Progenitor cell of endocrine pancreas (in vitro differentiated cells): ENCODE measurements at regions not wholly inside any gene's neighbourhood (a gene's known extent, or its start where the extent isn't known, plus 50 kb on each side); places are given as distances from the start of the nearest gene placed in this dataset.

Experiments
- DNase-seq: peaks from one replicate; pipeline ENCODE4 v3.0.0; 2021; ENCODE audit warnings: low spot score; ENCODE audit not compliant: unreplicated experiment
- H3K27ac Mint-ChIP-seq: 2 replicates; pipeline ENCODE4 v1.8.0; 2021; ENCODE audit warnings: mild to moderate bottlenecking, moderate library complexity, mixed read lengths
- H3K27me3 Mint-ChIP-seq: 2 replicates; pipeline ENCODE4 v1.8.0; 2021; ENCODE audit warnings: mixed read lengths
- H3K36me3 Mint-ChIP-seq: 2 replicates; pipeline ENCODE4 v1.8.0; 2022; ENCODE audit warnings: mixed read lengths; ENCODE audit not compliant: insufficient read depth
- H3K4me1 Mint-ChIP-seq: 2 replicates; pipeline ENCODE4 v1.8.0; 2021; ENCODE audit warnings: low read depth, mixed read lengths
- H3K4me3 Mint-ChIP-seq: 2 replicates; pipeline ENCODE4 v1.8.0; 2021; ENCODE audit warnings: low read depth, mild to moderate bottlenecking, moderate library complexity, mixed read lengths
- H3K9me3 Mint-ChIP-seq: 2 replicates; pipeline ENCODE4 v1.8.0; 2021; ENCODE audit warnings: low read depth, mixed read lengths
- CTCF ChIP-seq: fragments of 200-600 bp; sonication (generic); IDR thresholded peaks from one replicate; pipeline ENCODE4 v1.5.0; 2021; ENCODE audit warnings: antibody characterized with exemption, mild to moderate bottlenecking; ENCODE audit not compliant: unreplicated experiment

- Mint-ChIP-seq H3K36me3 (peaks cover 23% of the 10 kb centered on the region), H3K9me3 (no peaks in the 10 kb centered on the region), H3K4me1 (peaks cover 13% of the 10 kb centered on the region), H3K27me3 (no peaks in the 10 kb centered on the region), H3K4me3 (no peak overlapping the region), H3K27ac (peak overlapping the region; percentile 84)
- TF ChIP-seq CTCF, result no peak
- DNase-seq, result no peak
Observed at GRCh38 chr6:144768551-144769075, 483.5 kb downstream of the UTRN start.

GRCh38 chr6:144769142-144769541 lies 484.0 kb downstream of the UTRN start:
- Mint-ChIP-seq H3K4me1 (peaks cover 13% of the 10 kb centered on the region), H3K27me3 (no peaks in the 10 kb centered on the region), H3K4me3 (no peak overlapping the region), H3K36me3 (peaks cover 25% of the 10 kb centered on the region), H3K27ac (peak overlapping the region; percentile 84), H3K9me3 (no peaks in the 10 kb centered on the region)
- no peak for TF ChIP-seq CTCF
- DNase-seq, result no peak

GRCh38 chr6:144776031-144776819 lies 491.1 kb downstream of the UTRN start:
- H3K9me3 Mint-ChIP-seq, result no peaks in the 10 kb centered on the region

GRCh38 chr6:144777249-144777648 lies 492.1 kb downstream of the UTRN start:
- H3K27me3 Mint-ChIP-seq, result no peaks in the 10 kb centered on the region
- no peaks in the 10 kb centered on the region for H3K9me3 Mint-ChIP-seq
- H3K4me1 Mint-ChIP-seq, result peaks cover 3% of the 10 kb centered on the region
- H3K27ac Mint-ChIP-seq, result no peak overlapping the region
- no peak for DNase-seq
- no peak for TF ChIP-seq CTCF
- peaks cover 45% of the 10 kb centered on the region for H3K36me3 Mint-ChIP-seq
- H3K4me3 Mint-ChIP-seq, result no peak overlapping the region

More at GRCh38 chr6:144776031-144776819, 491.1 kb downstream of the UTRN start:
- no peak for TF ChIP-seq CTCF
- Mint-ChIP-seq H3K27ac (no peak overlapping the region), H3K27me3 (no peaks in the 10 kb centered on the region), H3K4me1 (peaks cover 3% of the 10 kb centered on the region), H3K4me3 (no peak overlapping the region), H3K36me3 (peaks cover 43% of the 10 kb centered on the region)
- DNase-seq, result no peak

- H3K36me3 Mint-ChIP-seq, result peaks cover 42% of the 10 kb centered on the region
- TF ChIP-seq CTCF, result no peak
- peak overlapping the region; percentile 17 for H3K27ac Mint-ChIP-seq
- H3K9me3 Mint-ChIP-seq, result no peaks in the 10 kb centered on the region
- no peak for DNase-seq
- peaks cover 3% of the 10 kb centered on the region for H3K4me1 Mint-ChIP-seq
- H3K4me3 Mint-ChIP-seq, result no peak overlapping the region
- no peaks in the 10 kb centered on the region for H3K27me3 Mint-ChIP-seq
Observed at GRCh38 chr6:144778056-144778455, 492.9 kb downstream of the UTRN start.
